A673 (cell line): ENCODE measurements at regions not wholly inside any gene's neighbourhood (a gene's known extent, or its start where the extent isn't known, plus 50 kb on each side); places are given as distances from the start of the nearest gene placed in this dataset.

ENCODE experiments used
- EZH2 ChIP-seq: fragments of 200-600 bp; sonication (generic); IDR thresholded peaks from 2 replicates; pipeline ENCODE4 v1.6.1; 2017; ENCODE audit warnings: borderline replicate concordance, low read depth, mild to moderate bottlenecking, mixed read lengths, antibody characterized with exemption, low read length; ENCODE audit not compliant: poor library complexity, severe bottlenecking
- TF ChIP-seq, protein P1 (sequence below): fragments of 300-800, 200-600 bp; sonication (generic); conservative IDR thresholded peaks from 2 replicates; pipeline ENCODE4 v1.5.1; 2017; ENCODE audit warnings: low read depth, mild to moderate bottlenecking, antibody characterized with exemption, low read length, moderate library complexity, mixed read lengths

DNA sequence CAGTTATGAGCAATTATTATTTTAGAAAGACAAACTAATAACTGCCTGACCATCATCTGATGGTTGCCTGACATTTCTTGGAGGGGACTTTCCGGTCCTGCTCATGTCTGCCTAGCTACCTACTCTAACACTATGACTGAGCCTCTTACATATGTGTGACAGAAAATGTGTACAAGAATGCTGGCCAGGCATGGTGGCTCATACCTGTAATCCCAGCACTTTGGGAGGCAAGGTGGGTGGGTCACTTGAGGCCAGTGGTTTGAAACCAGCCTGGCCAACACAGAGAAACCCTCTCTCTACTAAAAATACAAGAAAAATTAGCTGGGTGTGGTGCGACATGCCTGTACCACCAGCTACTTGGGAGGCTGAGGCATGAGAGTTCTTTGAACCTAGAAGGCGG, 666.3 kb downstream of the KCNJ3 start:
- TF ChIP-seq EZH2, result no peak
- TF ChIP-seq, protein P1, sequence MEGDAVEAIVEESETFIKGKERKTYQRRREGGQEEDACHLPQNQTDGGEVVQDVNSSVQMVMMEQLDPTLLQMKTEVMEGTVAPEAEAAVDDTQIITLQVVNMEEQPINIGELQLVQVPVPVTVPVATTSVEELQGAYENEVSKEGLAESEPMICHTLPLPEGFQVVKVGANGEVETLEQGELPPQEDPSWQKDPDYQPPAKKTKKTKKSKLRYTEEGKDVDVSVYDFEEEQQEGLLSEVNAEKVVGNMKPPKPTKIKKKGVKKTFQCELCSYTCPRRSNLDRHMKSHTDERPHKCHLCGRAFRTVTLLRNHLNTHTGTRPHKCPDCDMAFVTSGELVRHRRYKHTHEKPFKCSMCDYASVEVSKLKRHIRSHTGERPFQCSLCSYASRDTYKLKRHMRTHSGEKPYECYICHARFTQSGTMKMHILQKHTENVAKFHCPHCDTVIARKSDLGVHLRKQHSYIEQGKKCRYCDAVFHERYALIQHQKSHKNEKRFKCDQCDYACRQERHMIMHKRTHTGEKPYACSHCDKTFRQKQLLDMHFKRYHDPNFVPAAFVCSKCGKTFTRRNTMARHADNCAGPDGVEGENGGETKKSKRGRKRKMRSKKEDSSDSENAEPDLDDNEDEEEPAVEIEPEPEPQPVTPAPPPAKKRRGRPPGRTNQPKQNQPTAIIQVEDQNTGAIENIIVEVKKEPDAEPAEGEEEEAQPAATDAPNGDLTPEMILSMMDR, result no peak
